ENCODE measurements at regions not wholly inside any gene's neighbourhood (a gene's known extent, or its start where the extent isn't known, plus 50 kb on each side); places are given as distances from the start of the nearest gene placed in this dataset.

DNA sequence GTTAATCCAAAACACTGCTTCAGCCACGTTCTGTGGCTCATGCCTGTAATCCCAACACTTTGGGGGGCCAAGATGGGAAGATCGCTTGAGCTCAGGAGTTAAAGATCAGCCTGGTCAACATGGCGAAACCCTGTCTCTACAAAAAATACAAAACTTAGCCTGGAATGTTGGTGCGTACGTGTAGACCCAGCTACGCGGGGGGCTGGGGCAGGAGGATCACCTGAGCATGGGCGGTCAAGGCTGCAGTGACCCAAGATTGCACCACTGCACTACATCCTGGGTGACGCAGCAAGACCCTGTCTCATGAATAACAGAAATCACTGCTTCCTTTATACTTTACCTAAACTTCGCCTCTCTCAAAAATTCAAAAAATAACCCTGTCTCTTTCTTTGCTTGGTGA, 1325.0 kb upstream of the CADM2 start:
- no peak for TF ChIP-seq ZNF8 (CRISPR knock-in tag; IDR thresholded peaks at IDR 0.05)
- no peak for TF ChIP-seq SNAI2 (CRISPR knock-in tag; IDR thresholded peaks at IDR 0.05)
- TF ChIP-seq OSR1 (CRISPR knock-in tag; IDR thresholded peaks at IDR 0.05) = no peak
- no peak for TF ChIP-seq PATZ1 (CRISPR knock-in tag; IDR thresholded peaks at IDR 0.05; ENCODE audit: borderline replicate concordance)
- no peak for TF ChIP-seq POU6F1 (CRISPR knock-in tag; IDR thresholded peaks at IDR 0.05; ENCODE audit: borderline replicate concordance, low read depth)
- TF ChIP-seq TSHZ2 (CRISPR knock-in tag; IDR thresholded peaks at IDR 0.05) = no peak
- TF ChIP-seq TOX (CRISPR knock-in tag; IDR thresholded peaks at IDR 0.05; ENCODE audit: borderline replicate concordance) = no peak
- TF ChIP-seq ZNF70 (CRISPR knock-in tag; IDR thresholded peaks at IDR 0.05) = no peak
- TF ChIP-seq ZC3H10 (CRISPR knock-in tag; IDR thresholded peaks at IDR 0.05) = no peak
- TF ChIP-seq TCF4 (CRISPR knock-in tag; IDR thresholded peaks at IDR 0.05; ENCODE audit: borderline replicate concordance) = no peak
- TF ChIP-seq ESRRG (CRISPR knock-in tag; IDR thresholded peaks at IDR 0.05) = no peak
- no peak for TF ChIP-seq PPARA (CRISPR knock-in tag; IDR thresholded peaks at IDR 0.05; ENCODE audit: borderline replicate concordance)
- no peak for TF ChIP-seq GLIS3 (CRISPR knock-in tag; IDR thresholded peaks at IDR 0.05)
- no peak for TF ChIP-seq ZNF565 (CRISPR knock-in tag; conservative IDR thresholded peaks at IDR 0.05; ENCODE audit: low read depth)
- TF ChIP-seq RARB (CRISPR knock-in tag; IDR thresholded peaks at IDR 0.05) = no peak
- no peak for TF ChIP-seq ZFP30 (CRISPR knock-in tag; IDR thresholded peaks at IDR 0.05)
- TF ChIP-seq ZFP3 (CRISPR knock-in tag; IDR thresholded peaks at IDR 0.05) = no peak
- no peak for TF ChIP-seq ISL1 (CRISPR knock-in tag; IDR thresholded peaks at IDR 0.05)
- no peak for TF ChIP-seq ARNTL (CRISPR knock-in tag; IDR thresholded peaks at IDR 0.05; ENCODE audit: borderline replicate concordance, low read depth)
- TF ChIP-seq, protein P1, sequence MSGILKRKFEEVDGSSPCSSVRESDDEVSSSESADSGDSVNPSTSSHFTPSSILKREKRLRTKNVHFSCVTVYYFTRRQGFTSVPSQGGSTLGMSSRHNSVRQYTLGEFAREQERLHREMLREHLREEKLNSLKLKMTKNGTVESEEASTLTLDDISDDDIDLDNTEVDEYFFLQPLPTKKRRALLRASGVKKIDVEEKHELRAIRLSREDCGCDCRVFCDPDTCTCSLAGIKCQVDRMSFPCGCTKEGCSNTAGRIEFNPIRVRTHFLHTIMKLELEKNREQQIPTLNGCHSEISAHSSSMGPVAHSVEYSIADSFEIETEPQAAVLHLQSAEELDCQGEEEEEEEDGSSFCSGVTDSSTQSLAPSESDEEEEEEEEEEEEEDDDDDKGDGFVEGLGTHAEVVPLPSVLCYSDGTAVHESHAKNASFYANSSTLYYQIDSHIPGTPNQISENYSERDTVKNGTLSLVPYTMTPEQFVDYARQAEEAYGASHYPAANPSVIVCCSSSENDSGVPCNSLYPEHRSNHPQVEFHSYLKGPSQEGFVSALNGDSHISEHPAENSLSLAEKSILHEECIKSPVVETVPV (CRISPR knock-in tag; IDR thresholded peaks at IDR 0.05) = no peak
- ATAC-seq = no peak

- ATAC-seq = no peak
- TF ChIP-seq ZNF565 (CRISPR knock-in tag; conservative IDR thresholded peaks at IDR 0.05; ENCODE audit: low read depth) (no peak), RARB (CRISPR knock-in tag; IDR thresholded peaks at IDR 0.05) (no peak), CSDC2 (CRISPR knock-in tag; IDR thresholded peaks at IDR 0.05) (no peak), ESRRG (CRISPR knock-in tag; IDR thresholded peaks at IDR 0.05) (no peak), ARNTL (CRISPR knock-in tag; IDR thresholded peaks at IDR 0.05; ENCODE audit: borderline replicate concordance, low read depth) (no peak), PATZ1 (CRISPR knock-in tag; IDR thresholded peaks at IDR 0.05; ENCODE audit: borderline replicate concordance) (no peak), ZFP3 (CRISPR knock-in tag; IDR thresholded peaks at IDR 0.05) (no peak), OSR1 (CRISPR knock-in tag; IDR thresholded peaks at IDR 0.05) (no peak), POU6F1 (CRISPR knock-in tag; IDR thresholded peaks at IDR 0.05; ENCODE audit: borderline replicate concordance, low read depth) (no peak), ZC3H10 (CRISPR knock-in tag; IDR thresholded peaks at IDR 0.05) (no peak), TSHZ2 (CRISPR knock-in tag; IDR thresholded peaks at IDR 0.05) (no peak)
Measured at GRCh38 chr3:83649692-83650091, 1309.1 kb upstream of the CADM2 start.
